ENCODE measurements at regions not wholly inside any gene's neighbourhood (a gene's known extent, or its start where the extent isn't known, plus 50 kb on each side); places are given as distances from the start of the nearest gene placed in this dataset.

- TF ChIP-seq TAF1 (IDR thresholded peaks at IDR 0.05; ENCODE audit: low read depth) (no peak), CREB1 (IDR thresholded peaks at IDR 0.05; ENCODE audit: low read depth) (no peak), TEAD4 (IDR thresholded peaks at IDR 0.05) (no peak), CEBPB (IDR thresholded peaks at IDR 0.05) (no peak), YY1 (IDR thresholded peaks at IDR 0.05; ENCODE audit: low read depth) (no peak), FOXM1 (IDR thresholded peaks at IDR 0.05; ENCODE audit: borderline replicate concordance, low read depth) (no peak), EP300 (IDR thresholded peaks at IDR 0.05; ENCODE audit: borderline replicate concordance) (no peak), REST (IDR thresholded peaks at IDR 0.05; ENCODE audit: low read depth) (no peak), TCF12 (IDR thresholded peaks at IDR 0.05; ENCODE audit: low read depth) (no peak), EGR1 (IDR thresholded peaks at IDR 0.05) (no peak), NFIC (IDR thresholded peaks at IDR 0.05) (no peak), RAD21 (IDR thresholded peaks at IDR 0.05; ENCODE audit: low read depth) (no peak), ZBTB7A (IDR thresholded peaks at IDR 0.05; ENCODE audit: low read depth) (no peak), USF1 (IDR thresholded peaks at IDR 0.05) (no peak)
- TF ChIP-seq, protein P1, sequence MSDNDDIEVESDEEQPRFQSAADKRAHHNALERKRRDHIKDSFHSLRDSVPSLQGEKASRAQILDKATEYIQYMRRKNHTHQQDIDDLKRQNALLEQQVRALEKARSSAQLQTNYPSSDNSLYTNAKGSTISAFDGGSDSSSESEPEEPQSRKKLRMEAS (IDR thresholded peaks at IDR 0.05) = no peak
These were observed 613.0 kb upstream of the FSHR start for GRCh38 chr2:49767316-49767715.

DNA sequence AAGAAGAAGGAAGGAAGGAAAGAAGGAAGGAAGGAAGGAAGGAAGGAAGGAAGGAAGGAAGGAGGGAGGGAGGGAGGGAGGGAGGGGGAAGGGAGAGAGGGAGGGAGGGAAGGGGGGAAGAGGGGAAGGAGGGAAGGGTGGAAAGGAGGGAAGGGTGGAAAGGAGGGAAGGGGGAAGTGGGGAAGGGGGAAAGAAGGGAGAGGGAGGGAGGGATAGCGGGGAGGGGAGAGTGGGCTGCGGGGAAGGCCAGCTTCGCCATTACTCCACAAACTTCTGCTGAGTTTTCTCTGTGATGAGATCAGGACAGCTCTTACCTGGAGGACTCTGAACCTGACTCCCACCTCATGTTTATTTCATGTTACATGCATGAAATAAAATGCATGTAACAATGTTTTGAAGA is 601.5 kb upstream of the FSHR start:
- TF ChIP-seq RAD21 (IDR thresholded peaks at IDR 0.05; ENCODE audit: low read depth) (no peak), TCF12 (IDR thresholded peaks at IDR 0.05; ENCODE audit: low read depth) (no peak)
- TF ChIP-seq, protein P1 (IDR thresholded peaks at IDR 0.05) = no peak

- TF ChIP-seq ZBTB7A (IDR thresholded peaks at IDR 0.05; ENCODE audit: low read depth) (no peak), CREB1 (IDR thresholded peaks at IDR 0.05; ENCODE audit: low read depth) (no peak), REST (IDR thresholded peaks at IDR 0.05; ENCODE audit: low read depth) (no peak), TAF1 (IDR thresholded peaks at IDR 0.05; ENCODE audit: low read depth) (no peak)
These were observed 600.1 kb upstream of the FSHR start for GRCh38 chr2:49754381-49754780.

DNA sequence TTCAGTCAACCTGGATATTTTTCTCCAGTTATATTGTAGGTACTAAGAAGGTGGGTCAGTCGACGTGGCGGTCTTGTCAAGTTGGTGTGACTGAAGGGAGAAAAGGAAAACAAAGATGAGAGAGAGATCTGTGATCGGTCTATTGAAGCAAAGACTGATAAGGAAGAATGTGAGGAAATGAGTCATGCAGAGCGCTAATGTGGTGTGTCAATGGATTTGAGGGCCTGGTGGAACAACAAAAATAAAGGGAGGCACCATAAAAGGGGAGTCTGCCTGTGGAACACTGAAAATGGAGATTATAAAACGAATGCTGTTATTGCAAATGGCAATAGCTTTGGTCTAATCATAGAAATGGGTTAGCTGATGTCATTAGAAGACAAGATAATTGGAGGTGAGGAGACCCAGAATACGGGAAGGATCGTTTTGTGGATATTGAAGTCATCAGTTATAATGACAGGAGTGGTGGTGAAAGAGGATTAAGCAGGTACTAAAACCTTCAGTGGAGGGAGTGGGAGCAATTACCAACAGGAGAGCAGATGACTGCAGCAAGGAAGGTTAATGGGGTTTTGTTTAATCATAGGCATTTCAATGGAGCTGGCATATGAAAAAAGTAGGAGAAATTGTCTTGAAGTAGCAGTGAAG is 599.1 kb upstream of the FSHR start:
- TF ChIP-seq TAF1 (IDR thresholded peaks at IDR 0.05; ENCODE audit: low read depth) (no peak), EP300 (IDR thresholded peaks at IDR 0.05; ENCODE audit: borderline replicate concordance) (no peak), CREB1 (IDR thresholded peaks at IDR 0.05; ENCODE audit: low read depth) (no peak), CEBPB (IDR thresholded peaks at IDR 0.05) (no peak), REST (IDR thresholded peaks at IDR 0.05; ENCODE audit: low read depth) (no peak), FOXM1 (IDR thresholded peaks at IDR 0.05; ENCODE audit: borderline replicate concordance, low read depth) (no peak), YY1 (IDR thresholded peaks at IDR 0.05; ENCODE audit: low read depth) (no peak), RAD21 (IDR thresholded peaks at IDR 0.05; ENCODE audit: low read depth) (no peak), TEAD4 (IDR thresholded peaks at IDR 0.05) (no peak), USF1 (IDR thresholded peaks at IDR 0.05) (no peak), TCF12 (IDR thresholded peaks at IDR 0.05; ENCODE audit: low read depth) (no peak), ZBTB7A (IDR thresholded peaks at IDR 0.05; ENCODE audit: low read depth) (no peak), EGR1 (IDR thresholded peaks at IDR 0.05) (no peak), NFIC (IDR thresholded peaks at IDR 0.05) (no peak)
- TF ChIP-seq, protein P1 (IDR thresholded peaks at IDR 0.05) = no peak
